ENCODE measurements at regions not wholly inside any gene's neighbourhood (a gene's known extent, or its start where the extent isn't known, plus 50 kb on each side); places are given as distances from the start of the nearest gene placed in this dataset.
"Not testable (repeated sequence)": the region's sequence is repeated elsewhere in the genome, so short reads cannot be mapped to it uniquely, and the experiment has no call there.

- DNase-seq, result no peak
Observed at GRCh38 chr2:39583781-39584180, 81.9 kb upstream of the TMEM178A start.

GRCh38 chr2:39584283-39584965, 81.3 kb upstream of the TMEM178A start:
- no peak for DNase-seq

DNA sequence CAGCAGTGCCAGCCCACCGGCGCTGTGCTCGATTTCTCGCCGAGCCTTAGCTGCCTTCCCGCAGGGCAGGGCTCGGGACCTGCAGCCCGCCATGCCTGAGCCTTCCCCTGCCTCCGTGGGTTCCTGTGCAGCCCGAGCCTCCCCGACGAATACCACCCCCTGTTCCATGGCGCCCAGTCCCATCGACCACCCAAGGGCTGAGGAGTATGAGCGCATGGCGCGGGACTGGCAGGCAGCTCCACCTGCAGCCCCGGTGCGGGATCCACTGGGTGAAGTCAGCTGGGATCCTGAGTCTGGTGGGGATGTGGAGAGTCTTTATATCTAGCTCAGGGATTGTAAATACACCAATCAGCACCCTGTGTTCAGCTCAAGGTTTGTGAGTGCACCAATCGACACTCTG, 80.2 kb upstream of the TMEM178A start:
- not testable (repeated sequence) for DNase-seq

DNA sequence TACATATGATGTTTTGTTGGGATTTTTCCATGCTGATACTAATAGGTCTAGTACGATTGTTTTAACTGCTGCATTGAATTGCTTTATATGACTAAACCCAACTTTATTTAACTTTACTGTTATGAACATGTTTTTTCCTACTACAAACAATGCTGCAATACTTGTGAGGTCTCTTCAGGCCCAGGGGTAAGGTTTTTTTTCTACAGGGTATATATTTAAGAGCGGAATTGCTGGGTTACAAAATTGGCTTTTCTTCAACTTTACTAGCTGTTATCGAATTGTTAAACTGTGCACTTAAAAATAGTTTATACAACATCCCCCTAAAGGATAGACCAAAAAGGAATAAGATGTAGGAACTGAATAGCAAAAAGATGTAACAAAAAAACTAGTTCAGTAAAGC, 78.5 kb upstream of the TMEM178A start:
- no peak for DNase-seq

GRCh38 chr2:39587641-39588040, 78.1 kb upstream of the TMEM178A start:
- no peak for DNase-seq

DNA sequence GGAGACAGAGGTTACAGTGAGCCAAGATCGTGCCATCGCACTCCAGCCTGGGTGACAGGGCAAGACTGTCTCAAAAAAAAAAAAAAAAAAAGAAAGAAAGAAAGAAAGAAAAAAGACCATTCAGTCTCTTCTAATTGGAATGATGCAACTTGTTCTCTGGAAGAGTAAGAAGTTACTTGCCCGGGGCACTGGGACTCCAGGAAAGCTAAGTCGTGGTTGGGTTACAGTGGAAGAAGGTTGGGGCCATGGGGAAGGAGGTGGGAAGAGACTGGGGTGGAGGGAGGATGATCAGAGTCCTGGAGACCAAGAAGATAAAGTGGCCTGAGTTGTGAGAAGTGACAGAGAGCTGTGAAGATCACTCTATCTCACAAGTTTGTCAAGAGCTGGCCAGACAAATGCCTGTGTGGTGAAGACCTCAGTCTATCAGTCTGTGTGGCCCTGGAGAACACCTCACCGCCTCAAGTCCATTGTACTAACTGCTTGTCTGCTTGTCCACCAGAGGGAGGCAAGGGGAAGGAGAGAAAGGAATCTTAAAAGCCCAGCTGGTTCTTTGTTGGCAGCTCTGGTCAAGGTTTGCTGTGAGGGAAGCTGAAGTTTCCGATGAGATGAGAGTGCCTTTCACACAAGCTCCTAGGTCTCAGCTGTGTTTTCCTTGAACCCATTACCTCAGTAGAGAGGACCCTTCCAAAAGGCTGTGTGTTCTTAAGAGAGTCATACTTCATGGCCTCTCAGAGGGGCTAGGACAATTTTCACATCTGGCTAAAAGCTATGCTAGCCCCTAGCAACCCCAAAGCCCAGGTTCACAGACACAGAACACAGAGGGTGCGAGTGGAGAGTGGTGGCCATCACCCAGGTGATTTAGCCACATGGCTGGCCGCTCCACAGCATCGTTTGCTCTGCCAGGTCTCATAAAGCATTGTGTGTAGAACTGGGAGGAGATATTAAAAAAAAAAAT, 72.0 kb upstream of the TMEM178A start:
- DNase-seq, result no peak

DNA sequence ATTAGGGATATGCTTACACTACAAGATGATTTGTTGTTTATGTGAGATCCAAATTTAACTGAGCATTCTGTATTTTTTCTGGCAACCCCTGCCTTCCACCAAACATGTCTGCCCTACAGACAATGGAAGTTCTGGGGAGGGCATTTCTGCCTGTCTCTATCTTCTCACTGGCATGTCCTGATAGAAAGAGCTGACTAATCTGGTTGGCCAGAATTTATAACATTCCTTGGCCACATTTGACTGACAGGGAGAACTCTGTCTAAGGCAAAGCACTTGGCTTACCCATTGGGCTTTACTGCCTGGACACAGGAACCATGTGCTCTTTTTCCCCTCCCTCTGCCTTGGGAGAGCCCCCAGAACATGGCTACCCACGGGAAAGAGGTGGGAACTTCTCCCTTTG, 70.6 kb upstream of the TMEM178A start:
- no peak for DNase-seq

- no peak for DNase-seq
Observed at GRCh38 chr2:39597314-39597713, 68.4 kb upstream of the TMEM178A start.

DNA sequence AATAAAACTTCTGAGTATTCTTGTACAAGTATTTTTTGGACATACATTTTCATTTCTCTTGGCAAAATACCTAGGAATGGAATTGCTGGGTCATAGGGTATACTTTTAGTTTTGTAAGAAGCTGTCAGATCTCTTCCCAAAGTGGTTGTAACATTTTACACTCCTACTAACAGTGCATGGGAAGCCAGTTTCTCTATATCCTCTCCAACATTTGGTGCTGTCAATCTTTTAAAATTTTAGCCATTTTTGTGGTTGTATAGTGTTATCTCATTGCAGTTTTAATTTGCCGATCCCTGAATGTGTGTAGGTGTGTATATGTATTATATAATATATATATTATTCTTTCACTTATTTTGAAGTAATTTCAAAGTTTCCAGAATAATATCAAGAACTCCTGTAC, 63.1 kb upstream of the TMEM178A start:
- no peak for DNase-seq

- DNase-seq, result no peak
Observed at GRCh38 chr2:39603436-39603835, 62.3 kb upstream of the TMEM178A start.

- no peak for DNase-seq
Observed at GRCh38 chr2:39604866-39605265, 60.9 kb upstream of the TMEM178A start.

- DNase-seq, result no peak
Observed at GRCh38 chr2:39606585-39606984, 59.1 kb upstream of the TMEM178A start.

- DNase-seq, result no peak
Observed at GRCh38 chr2:39607538-39608262, 58.0 kb upstream of the TMEM178A start.

DNA sequence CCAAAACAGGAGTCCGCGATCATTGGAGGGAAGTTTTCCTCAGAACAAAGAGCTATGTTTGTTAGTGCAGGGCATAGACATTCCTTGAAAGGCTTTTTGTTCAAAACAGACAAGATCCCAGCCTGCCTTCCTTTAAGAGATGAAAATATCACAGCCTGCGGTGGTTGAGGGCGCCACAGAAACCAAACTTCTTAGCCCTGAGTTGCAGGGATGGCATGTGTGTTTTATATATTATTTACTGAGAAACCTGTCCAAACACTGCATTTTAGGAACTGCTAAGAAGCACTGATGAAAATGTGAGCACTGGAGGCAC, 57.5 kb upstream of the TMEM178A start:
- DNase-seq, result no peak

DNA sequence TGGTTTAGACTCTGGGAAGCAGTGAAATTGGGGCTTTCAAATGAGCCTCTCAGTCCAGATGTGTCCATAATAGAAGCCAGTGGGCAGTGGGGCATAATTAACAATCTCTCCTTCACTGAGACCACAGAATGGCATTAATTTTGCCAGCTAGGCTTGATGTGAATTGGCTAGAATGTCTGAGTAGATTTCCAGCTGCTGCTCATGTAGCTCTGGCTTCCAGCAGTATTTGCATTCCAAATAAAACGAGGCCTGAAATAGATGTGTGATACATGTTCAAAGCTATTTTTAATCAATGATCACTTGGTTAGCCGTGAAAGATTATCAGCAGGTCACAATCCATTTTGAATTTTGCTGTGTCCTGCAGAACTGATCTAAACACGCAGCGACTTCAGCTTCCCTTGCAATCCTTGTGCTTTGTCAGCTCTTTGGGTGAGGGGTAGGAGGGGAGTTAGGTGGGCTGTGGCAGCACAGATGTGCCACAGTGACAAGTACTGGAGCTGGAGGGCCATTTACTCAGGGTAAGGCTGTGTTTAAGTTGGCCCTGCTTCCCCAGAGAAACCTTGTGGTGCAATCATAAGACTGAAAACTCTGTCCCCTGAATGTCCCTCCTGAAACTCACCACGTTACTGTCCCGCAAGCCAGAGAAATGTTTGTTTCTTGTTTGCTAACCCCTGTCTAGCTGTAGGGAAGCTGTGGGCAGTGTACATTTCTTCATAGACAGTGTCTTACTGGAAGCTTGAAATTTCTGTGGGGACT, 56.9 kb upstream of the TMEM178A start:
- no peak for DNase-seq

DNA sequence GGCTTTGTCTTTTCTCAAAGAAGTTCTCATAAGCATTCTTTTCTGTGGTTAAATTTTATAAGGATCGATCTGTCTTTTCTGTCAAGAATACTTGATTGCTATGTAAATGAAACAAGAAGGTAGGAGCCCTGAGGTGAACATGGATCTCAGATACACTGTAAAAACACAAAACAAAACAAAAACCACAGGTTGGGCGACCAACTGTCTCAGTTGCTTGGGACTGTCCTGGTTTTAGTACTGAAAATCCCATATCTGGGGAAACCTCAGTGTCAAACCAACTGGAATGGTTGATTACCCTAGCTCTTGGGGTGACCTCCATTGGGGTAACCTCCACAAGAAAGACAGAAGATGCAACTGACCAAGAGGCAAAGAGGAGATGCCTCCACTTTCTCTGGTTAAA, 55.8 kb upstream of the TMEM178A start:
- no peak for DNase-seq

- DNase-seq, result no peak
Observed at GRCh38 chr2:39615675-39616074, 50.0 kb upstream of the TMEM178A start.

Measured in T-helper 1 cell (primary cell).